ENCODE measurements at regions not wholly inside any gene's neighbourhood (a gene's known extent, or its start where the extent isn't known, plus 50 kb on each side); places are given as distances from the start of the nearest gene placed in this dataset.

DNA sequence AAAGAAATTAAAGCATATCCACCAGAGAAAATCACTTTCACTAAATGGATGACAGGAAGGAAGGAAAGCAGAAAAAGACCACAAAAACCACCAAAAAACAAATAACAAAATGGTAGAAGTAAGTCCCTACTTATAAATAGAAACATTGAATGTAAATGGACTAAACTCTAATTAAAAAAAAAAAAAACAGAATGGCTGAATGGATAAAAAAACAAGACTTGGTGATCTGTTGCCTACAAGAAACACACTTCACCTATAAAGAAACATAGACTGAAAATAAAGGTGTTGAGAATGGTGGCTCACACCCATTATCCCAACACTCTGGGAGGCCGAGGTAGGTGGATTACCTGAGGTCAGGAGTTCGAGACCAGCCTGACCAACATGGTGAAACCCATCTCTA, 122.9 kb downstream of the HMHB1 start:
- peaks cover 14% of the 10 kb centered on the region for H3K4me1 Mint-ChIP-seq (ENCODE audit: low read depth, unreplicated experiment)
- no peaks in the 10 kb centered on the region for H3K36me3 Mint-ChIP-seq (ENCODE audit: low read depth, unreplicated experiment)
- no peak overlapping the region for H3K9ac ChIP-seq (ENCODE audit: low read length)
- H3K36me3 ChIP-seq (ENCODE audit: insufficient read depth, low read length), result no peaks in the 10 kb centered on the region
- H3K9me3 ChIP-seq (ENCODE audit: insufficient read depth, low read depth, low read length), result peaks cover 3% of the 10 kb centered on the region
- no peaks in the 10 kb centered on the region for H3K79me2 ChIP-seq (ENCODE audit: insufficient read depth, low read length)
- no peak for DNase-seq (ENCODE audit: low read depth)
- H3K9me3 Mint-ChIP-seq (ENCODE audit: unreplicated experiment), result peaks cover 11% of the 10 kb centered on the region
- H4K20me1 ChIP-seq (ENCODE audit: insufficient read depth, low read length), result no peaks in the 10 kb centered on the region
- H3K4me1 ChIP-seq (ENCODE audit: insufficient read depth, low read length), result no peaks in the 10 kb centered on the region
- H3K27ac ChIP-seq (ENCODE audit: low read depth, low read length), result no peak overlapping the region
- H3K27me3 ChIP-seq (ENCODE audit: insufficient read depth, low read length), result no peaks in the 10 kb centered on the region
- no peaks in the 10 kb centered on the region for H3K27me3 Mint-ChIP-seq (ENCODE audit: low read depth, unreplicated experiment)
- no peak overlapping the region for H3K27ac Mint-ChIP-seq (ENCODE audit: unreplicated experiment)
- no peak for FAIRE-seq
- no peak overlapping the region for H2AFZ ChIP-seq (ENCODE audit: low read depth, low read length)
- H3K4me2 ChIP-seq (ENCODE audit: low read length), result no peak overlapping the region
- H3K4me3 ChIP-seq (ENCODE audit: insufficient read depth, low read depth, low read length), result no peak overlapping the region
- no peak overlapping the region for H3K4me3 Mint-ChIP-seq (ENCODE audit: unreplicated experiment)
- TF ChIP-seq, protein P1, sequence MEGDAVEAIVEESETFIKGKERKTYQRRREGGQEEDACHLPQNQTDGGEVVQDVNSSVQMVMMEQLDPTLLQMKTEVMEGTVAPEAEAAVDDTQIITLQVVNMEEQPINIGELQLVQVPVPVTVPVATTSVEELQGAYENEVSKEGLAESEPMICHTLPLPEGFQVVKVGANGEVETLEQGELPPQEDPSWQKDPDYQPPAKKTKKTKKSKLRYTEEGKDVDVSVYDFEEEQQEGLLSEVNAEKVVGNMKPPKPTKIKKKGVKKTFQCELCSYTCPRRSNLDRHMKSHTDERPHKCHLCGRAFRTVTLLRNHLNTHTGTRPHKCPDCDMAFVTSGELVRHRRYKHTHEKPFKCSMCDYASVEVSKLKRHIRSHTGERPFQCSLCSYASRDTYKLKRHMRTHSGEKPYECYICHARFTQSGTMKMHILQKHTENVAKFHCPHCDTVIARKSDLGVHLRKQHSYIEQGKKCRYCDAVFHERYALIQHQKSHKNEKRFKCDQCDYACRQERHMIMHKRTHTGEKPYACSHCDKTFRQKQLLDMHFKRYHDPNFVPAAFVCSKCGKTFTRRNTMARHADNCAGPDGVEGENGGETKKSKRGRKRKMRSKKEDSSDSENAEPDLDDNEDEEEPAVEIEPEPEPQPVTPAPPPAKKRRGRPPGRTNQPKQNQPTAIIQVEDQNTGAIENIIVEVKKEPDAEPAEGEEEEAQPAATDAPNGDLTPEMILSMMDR (IDR thresholded peaks at IDR 0.05; ENCODE audit: insufficient read depth, low read depth, low read length), result no peak

DNA sequence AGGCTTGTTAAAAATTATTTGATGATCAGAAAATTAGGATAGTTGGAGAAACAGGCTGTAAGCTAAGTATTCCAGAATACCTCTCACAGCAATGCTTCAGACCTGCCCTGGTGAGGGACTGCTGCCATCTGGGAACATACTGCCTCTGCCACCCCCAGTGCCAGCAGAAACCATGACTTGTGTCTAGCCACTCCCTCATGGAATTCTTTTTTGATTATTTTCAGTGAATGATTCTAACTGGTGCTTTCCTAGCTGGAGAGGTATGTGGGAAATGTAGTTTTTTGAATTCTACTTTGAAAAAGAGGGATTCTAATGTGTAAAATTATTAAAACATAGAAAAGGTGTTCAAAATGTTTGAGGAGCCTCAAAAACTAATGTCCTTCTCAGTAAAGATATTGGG, 126.3 kb downstream of the HMHB1 start:
- no peaks in the 10 kb centered on the region for H3K36me3 ChIP-seq (ENCODE audit: insufficient read depth, low read length)
- Mint-ChIP-seq H3K36me3 (ENCODE audit: low read depth, unreplicated experiment) (peaks cover 2% of the 10 kb centered on the region), H3K9me3 (ENCODE audit: unreplicated experiment) (peaks cover 23% of the 10 kb centered on the region), H3K27me3 (ENCODE audit: low read depth, unreplicated experiment) (no peaks in the 10 kb centered on the region), H3K4me1 (ENCODE audit: low read depth, unreplicated experiment) (no peaks in the 10 kb centered on the region), H3K4me3 (ENCODE audit: unreplicated experiment) (no peak overlapping the region), H3K27ac (ENCODE audit: unreplicated experiment) (no peak overlapping the region)
- FAIRE-seq (no peak), DNase-seq (ENCODE audit: low read depth) (no peak)
- H4K20me1 ChIP-seq (ENCODE audit: insufficient read depth, low read length), result no peaks in the 10 kb centered on the region
- peaks cover 3% of the 10 kb centered on the region for H3K9me3 ChIP-seq (ENCODE audit: insufficient read depth, low read depth, low read length)
- no peak overlapping the region for H3K27ac ChIP-seq (ENCODE audit: low read depth, low read length)
- H3K4me2 ChIP-seq (ENCODE audit: low read length), result no peak overlapping the region
- TF ChIP-seq EZH2 (IDR thresholded peaks at IDR 0.05; ENCODE audit: insufficient read depth, low read length), result no peak
- TF ChIP-seq, protein P1 (IDR thresholded peaks at IDR 0.05; ENCODE audit: insufficient read depth, low read depth, low read length), result no peak
- H2AFZ ChIP-seq (ENCODE audit: low read depth, low read length), result no peak overlapping the region
- no peak overlapping the region for H3K4me3 ChIP-seq (ENCODE audit: insufficient read depth, low read depth, low read length)
- no peak overlapping the region for H3K9ac ChIP-seq (ENCODE audit: low read length)
- H3K27me3 ChIP-seq (ENCODE audit: insufficient read depth, low read length), result no peaks in the 10 kb centered on the region
- no peaks in the 10 kb centered on the region for H3K79me2 ChIP-seq (ENCODE audit: insufficient read depth, low read length)
- no peaks in the 10 kb centered on the region for H3K4me1 ChIP-seq (ENCODE audit: insufficient read depth, low read length)

DNA sequence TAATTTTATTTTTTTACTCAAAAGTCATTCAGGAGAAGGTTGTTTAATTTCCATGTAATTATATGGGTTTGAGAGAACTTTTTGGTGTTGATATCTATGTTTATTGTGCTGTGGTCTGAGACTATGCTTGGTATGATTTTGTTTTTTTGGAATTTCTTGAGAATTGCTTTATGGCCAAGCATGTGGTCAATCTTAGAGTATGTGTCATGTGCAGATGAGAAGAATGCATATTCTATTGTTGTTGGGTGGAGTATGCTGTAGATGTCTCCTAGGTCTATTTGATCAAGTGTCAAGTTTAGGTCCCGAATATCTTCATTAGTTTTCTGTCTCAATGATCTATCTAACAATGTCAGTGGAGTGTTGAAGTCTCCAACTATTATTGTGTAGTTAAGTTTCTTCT, 134.9 kb downstream of the HMHB1 start:
- Histone ChIP-seq H3K27ac (ENCODE audit: low read depth, low read length) (no peak overlapping the region), H3K4me1 (ENCODE audit: insufficient read depth, low read length) (no peaks in the 10 kb centered on the region), H3K36me3 (ENCODE audit: insufficient read depth, low read length) (no peaks in the 10 kb centered on the region), H3K9ac (ENCODE audit: low read length) (no peak overlapping the region), H3K4me2 (ENCODE audit: low read length) (no peak overlapping the region), H3K79me2 (ENCODE audit: insufficient read depth, low read length) (no peaks in the 10 kb centered on the region), H4K20me1 (ENCODE audit: insufficient read depth, low read length) (no peaks in the 10 kb centered on the region), H3K9me3 (ENCODE audit: insufficient read depth, low read depth, low read length) (no peaks in the 10 kb centered on the region), H2AFZ (ENCODE audit: low read depth, low read length) (no peak overlapping the region), H3K27me3 (ENCODE audit: insufficient read depth, low read length) (no peaks in the 10 kb centered on the region), H3K4me3 (ENCODE audit: insufficient read depth, low read depth, low read length) (no peak overlapping the region)
- Mint-ChIP-seq H3K36me3 (ENCODE audit: low read depth, unreplicated experiment) (peaks cover 2% of the 10 kb centered on the region), H3K27ac (ENCODE audit: unreplicated experiment) (no peak overlapping the region), H3K9me3 (ENCODE audit: unreplicated experiment) (peaks cover 12% of the 10 kb centered on the region), H3K27me3 (ENCODE audit: low read depth, unreplicated experiment) (no peaks in the 10 kb centered on the region), H3K4me1 (ENCODE audit: low read depth, unreplicated experiment) (no peaks in the 10 kb centered on the region), H3K4me3 (ENCODE audit: unreplicated experiment) (no peak overlapping the region)
- TF ChIP-seq, protein P1 (IDR thresholded peaks at IDR 0.05; ENCODE audit: insufficient read depth, low read depth, low read length), result no peak
- no peak for TF ChIP-seq EZH2 (IDR thresholded peaks at IDR 0.05; ENCODE audit: insufficient read depth, low read length)
- FAIRE-seq (peak; percentile 20), DNase-seq (ENCODE audit: low read depth) (no peak)
